SK-N-SH (cell line): ENCODE measurements at regions not wholly inside any gene's neighbourhood (a gene's known extent, or its start where the extent isn't known, plus 50 kb on each side); places are given as distances from the start of the nearest gene placed in this dataset.

ENCODE experiments used
- CTCF ChIA-PET: fragments of 300-600, 350-600 bp; formaldehyde crosslinking; extraction: SDS; loops from one replicate; lab custom pipeline; 2021; lab: Yijun Ruan, JAX
- POLR2A ChIA-PET: fragments of 350-600 bp; sonication (Branson Sonifier 250); formaldehyde crosslinking; extraction: SDS; loops from one replicate; lab custom pipeline; 2020; ENCODE audit warnings: antibody characterized with exemption, inconsistent platforms; lab: Yijun Ruan, JAX
- DNase-seq: peaks from one replicate; pipeline ENCODE4 v3.0.0; 2012
- H2AFZ ChIP-seq: fragments of 200-600 bp; sonication (generic); 2 replicates; pipeline ENCODE4 v1.8.1; 2016; ENCODE audit warnings: antibody characterized with exemption, mild to moderate bottlenecking, low read depth
- H3F3A ChIP-seq: fragments of 200-600 bp; sonication (generic); replicated peaks from 2 replicates; pipeline ENCODE3; 2016; ENCODE audit warnings: antibody characterized with exemption, mild to moderate bottlenecking; ENCODE audit not compliant: insufficient read depth
- H3K27ac ChIP-seq, 2 experiments: fragments of 200-500 bp in 1 of 2; fragments of 200-600 bp in 1 of 2; sonication (Bioruptor generic) in 1 of 2; sonication (generic), shearing (Covaris generic) in 1 of 2; 2 replicates each; pipeline versions ENCODE4 v1.5.1 to v1.6.1; 2014 to 2016; ENCODE audit warnings: low read depth in 2 of 2, inconsistent platforms in 1 of 2, low read length in 1 of 2, mild to moderate bottlenecking in 1 of 2, mixed read lengths in 1 of 2
- H3K27me3 ChIP-seq: fragments of 200-600 bp; sonication (generic), shearing (Covaris generic); 2 replicates; pipeline ENCODE4 v1.6.1; 2016; ENCODE audit warnings: mixed run types; ENCODE audit not compliant: insufficient read depth
- H3K36me3 ChIP-seq, 2 experiments: fragments of 200-500 bp in 1 of 2; fragments of 200-600 bp in 1 of 2; sonication (Bioruptor generic) in 1 of 2; sonication (generic) in 1 of 2; replicated peaks in 1 of 2; 2 replicates each; pipeline versions ENCODE3 to v1.5.1; 2014 to 2016; ENCODE audit warnings: low read length in 1 of 2, mild to moderate bottlenecking in 1 of 2; ENCODE audit not compliant: insufficient read depth in 2 of 2, control insufficient read depth in 1 of 2
- H3K4me1 ChIP-seq, 2 experiments: fragments of 200-500 bp in 1 of 2; fragments of 200-600 bp in 1 of 2; sonication (Bioruptor generic) in 1 of 2; sonication (generic), shearing (Covaris generic) in 1 of 2; 2 replicates each; pipeline versions ENCODE4 v1.5.1 to v1.6.1; 2014 to 2016; ENCODE audit warnings: low read depth in 1 of 2, low read length in 1 of 2, mixed run types in 1 of 2; ENCODE audit not compliant: insufficient read depth in 2 of 2, control insufficient read depth in 1 of 2
- H3K4me2 ChIP-seq: fragments of 200-600 bp; sonication (generic), shearing (Covaris generic); 2 replicates; pipeline ENCODE4 v1.6.1; 2017; ENCODE audit warnings: mixed run types
- H3K4me3 ChIP-seq, 2 experiments: fragments of 200-500 bp in 1 of 2; fragments of 200-600 bp in 1 of 2; sonication (Bioruptor generic) in 1 of 2; sonication (generic), shearing (Covaris generic) in 1 of 2; 2 replicates each; pipeline versions ENCODE4 v1.5.1 to v1.8.1; 2014 to 2016; ENCODE audit warnings: low read depth in 2 of 2, inconsistent platforms in 1 of 2, low read length in 1 of 2, mild to moderate bottlenecking in 1 of 2, mixed read lengths in 1 of 2, moderate library complexity in 1 of 2
- H3K79me2 ChIP-seq: fragments of 200-600 bp; sonication (generic); 2 replicates; pipeline ENCODE4 v1.8.1; 2017; ENCODE audit warnings: mild to moderate bottlenecking; ENCODE audit not compliant: insufficient read depth
- H3K9ac ChIP-seq: fragments of 200-600 bp; sonication (generic); 2 replicates; pipeline ENCODE4 v1.6.1; 2017; ENCODE audit warnings: mixed run types
- H3K9me2 ChIP-seq: fragments of 200-600 bp; sonication (generic); 2 replicates; pipeline ENCODE4 v1.6.1; 2017; ENCODE audit warnings: mixed run types
- H3K9me3 ChIP-seq: fragments of 200-600 bp; sonication (generic); 2 replicates; pipeline ENCODE4 v1.6.1; 2017; ENCODE audit warnings: mixed run types, mild to moderate bottlenecking, moderate library complexity
- H4K20me1 ChIP-seq: fragments of 200-600 bp; sonication (generic); 2 replicates; pipeline ENCODE4 v1.6.1; 2017; ENCODE audit warnings: mild to moderate bottlenecking, mixed run types; ENCODE audit not compliant: insufficient read depth
- CTCF ChIP-seq: fragments of 200-600 bp; sonication (generic); IDR thresholded peaks from 2 replicates; pipeline ENCODE4 v1.6.1; 2017; ENCODE audit warnings: antibody characterized with exemption, mild to moderate bottlenecking, moderate library complexity
- ELF1 ChIP-seq: IDR thresholded peaks from 2 replicates; pipeline ENCODE4 v1.4.0; 2012
- EP300 ChIP-seq, 2 experiments: IDR thresholded peaks; 2 replicates each; pipeline versions ENCODE4 v1.4.0 to v1.6.1; 2012; ENCODE audit warnings: borderline replicate concordance in 1 of 2, low read depth in 1 of 2, low read length in 1 of 2
- FOXM1 ChIP-seq: IDR thresholded peaks from 2 replicates; pipeline ENCODE4 v1.4.0; 2012; ENCODE audit warnings: low read depth, mild to moderate bottlenecking
- GABPA ChIP-seq: IDR thresholded peaks from 2 replicates; pipeline ENCODE4 v1.4.0; 2012; ENCODE audit warnings: low read depth, mild to moderate bottlenecking
- IRF3 ChIP-seq: fragments of 150-350 bp; IDR thresholded peaks from 2 replicates; pipeline ENCODE4 v1.6.1; 2016; ENCODE audit warnings: mild to moderate bottlenecking, low read depth, low read length
- JUND ChIP-seq: IDR thresholded peaks from 2 replicates; pipeline ENCODE4 v1.4.0; 2012
- MAX ChIP-seq: IDR thresholded peaks from 2 replicates; pipeline ENCODE4 v1.4.0; 2012; ENCODE audit warnings: low read depth
- PBX3 ChIP-seq: IDR thresholded peaks from 2 replicates; pipeline ENCODE4; 2012
- POLR2AphosphoS5 ChIP-seq: IDR thresholded peaks from 2 replicates; pipeline ENCODE4 v1.6.1; 2012; ENCODE audit warnings: low read depth, low read length
- RCOR1 ChIP-seq: fragments of 150-350 bp; IDR thresholded peaks from 2 replicates; pipeline ENCODE4 v1.6.1; 2017; ENCODE audit warnings: antibody characterized with exemption, low read length
- RXRA ChIP-seq: IDR thresholded peaks from 2 replicates; pipeline ENCODE4 v1.4.0; 2012; ENCODE audit warnings: low read depth, mild to moderate bottlenecking, borderline replicate concordance
- SMC3 ChIP-seq: IDR thresholded peaks from 2 replicates; pipeline ENCODE4 v1.6.1; 2012; ENCODE audit warnings: low read depth, low read length, improper control_type of control experiment
- TAF1 ChIP-seq: IDR thresholded peaks from 2 replicates; pipeline ENCODE4 v1.6.1; 2012; ENCODE audit warnings: low read depth, mild to moderate bottlenecking, low read length, moderate library complexity, borderline replicate concordance
- TCF12 ChIP-seq: IDR thresholded peaks from 2 replicates; pipeline ENCODE4 v1.4.0; 2012
- USF2 ChIP-seq: fragments of 150-350 bp; IDR thresholded peaks from 2 replicates; pipeline ENCODE4 v1.6.1; 2017; ENCODE audit warnings: antibody characterized with exemption, low read length, low read depth, borderline replicate concordance
- ZBTB33 ChIP-seq: IDR thresholded peaks from 2 replicates; pipeline ENCODE4 v1.4.0; 2012; ENCODE audit warnings: low read depth, borderline replicate concordance
- WGBS: methylation state at CpG from one replicate; pipeline ENCODE4 v1.1.6; 2017; ENCODE audit warnings: low lambda C conversion rate; 5-methylcytosine and 5-hydroxymethylcytosine counted together

- Histone ChIP-seq H3K9me3 (peaks cover 9% of the 10 kb centered on the region; the same call in 1 of the 2 replicates), H2AFZ (no peak overlapping the region), H3K9me2 (no peaks in the 10 kb centered on the region), H3K4me1 (no peaks in the 10 kb centered on the region), H3K9ac (no peak overlapping the region), H3K27ac (no peak overlapping the region), H3F3A (no peaks in the 10 kb centered on the region), H3K27me3 (no peaks in the 10 kb centered on the region), H3K36me3 (no peaks in the 10 kb centered on the region), H3K4me2 (no peak overlapping the region), H4K20me1 (no peaks in the 10 kb centered on the region), H3K4me3 (no peak overlapping the region), H3K79me2 (no peaks in the 10 kb centered on the region)
- TF ChIP-seq TAF1, result no peak
- no peak for TF ChIP-seq ELF1
- TF ChIP-seq RCOR1, result no peak
- TF ChIP-seq SMC3, result no peak
- TF ChIP-seq MAX, result no peak
- TF ChIP-seq JUND, result no peak
- no peak for TF ChIP-seq IRF3
- TF ChIP-seq TCF12, result no peak
- TF ChIP-seq ZBTB33, result no peak
- TF ChIP-seq FOXM1, result no peak
- no peak for TF ChIP-seq PBX3
- DNase-seq, result no peak
- WGBS, result 23% methylated on average over 3 of the region's 3 CpGs
- POLR2A ChIA-PET, result no interaction called here
- CTCF ChIA-PET, result interaction anchor here (1.0 kb wide), 1 partner anchor 17 kb away, joined by 3 read pairs; no protein-coding TSS in a partner anchor
Observed at GRCh38 chr7:145681646-145682045, 435.0 kb upstream of the CNTNAP2 start.

- H3K9ac ChIP-seq, result no peak overlapping the region
- H3K27me3 ChIP-seq, result no peaks in the 10 kb centered on the region
- no peak overlapping the region for H3K27ac ChIP-seq
- H2AFZ ChIP-seq, result no peak overlapping the region
- ChIA-PET POLR2A (no interaction called here), CTCF (interaction anchor here (1.0 to 1.5 kb wide), 2 partner anchors 16 to 44 kb away, joined by 3 to 4 read pairs; no protein-coding TSS in a partner anchor)
- H3K4me1 ChIP-seq, result no peaks in the 10 kb centered on the region
- H3K36me3 ChIP-seq, result no peaks in the 10 kb centered on the region
- no peak for DNase-seq
- H4K20me1 ChIP-seq, result no peaks in the 10 kb centered on the region
- no peaks in the 10 kb centered on the region for H3K9me2 ChIP-seq
- peaks cover 9% of the 10 kb centered on the region; the same call in 1 of the 2 replicates for H3K9me3 ChIP-seq
- no peaks in the 10 kb centered on the region for H3F3A ChIP-seq
- no peak for TF ChIP-seq RXRA
- TF ChIP-seq JUND, result no peak
- no peak for TF ChIP-seq USF2
- TF ChIP-seq POLR2AphosphoS5, result no peak
- TF ChIP-seq ELF1, result no peak
- TF ChIP-seq CTCF, result no peak
- no peak for TF ChIP-seq EP300 (IDR thresholded peaks at IDR 0.05; ENCODE audit: borderline replicate concordance in 1 of 2, low read depth in 1 of 2, low read length in 1 of 2)
- TF ChIP-seq GABPA, result no peak
- TF ChIP-seq RCOR1, result no peak
- H3K4me3 ChIP-seq, result no peak overlapping the region
- H3K79me2 ChIP-seq, result no peaks in the 10 kb centered on the region
- H3K4me2 ChIP-seq, result no peak overlapping the region
Observed at GRCh38 chr7:145681159-145681558, 435.4 kb upstream of the CNTNAP2 start.
